VCaP (cell line): ENCODE measurements at regions not wholly inside any gene's neighbourhood (a gene's known extent, or its start where the extent isn't known, plus 50 kb on each side); places are given as distances from the start of the nearest gene placed in this dataset.

Experiments used
- H3K27ac ChIP-seq: fragments of 450-650 bp; 2 replicates; pipeline ENCODE4 v1.5.1; 2017
- CTCF ChIP-seq: fragments of 450-650 bp; conservative IDR thresholded peaks from 2 replicates; pipeline ENCODE4 v1.5.1; 2017; ENCODE audit warnings: mild to moderate bottlenecking, moderate library complexity

DNA sequence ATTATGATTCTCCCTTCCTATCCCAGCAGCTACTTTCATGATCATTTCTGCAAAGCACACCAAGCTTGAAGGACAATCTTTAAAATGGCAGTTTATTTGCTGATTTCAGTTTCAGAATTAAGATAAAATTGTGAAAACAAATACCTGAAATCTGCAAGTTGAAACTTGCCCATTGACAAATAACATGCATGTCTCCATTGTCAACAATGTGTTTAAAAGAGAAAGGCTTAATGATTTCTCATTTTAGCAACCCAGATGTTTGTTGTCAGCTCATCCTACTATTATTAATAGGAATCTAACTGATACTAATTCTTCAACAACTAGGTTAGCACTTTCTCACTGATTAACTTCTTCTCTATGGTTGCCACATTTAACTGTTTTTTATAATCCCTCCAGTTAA, 474.6 kb downstream of the PRKD1 start:
- TF ChIP-seq CTCF: no peak
- H3K27ac ChIP-seq: no peak overlapping the region

GRCh38 chr14:29454026-29454693, 473.5 kb downstream of the PRKD1 start:
- TF ChIP-seq CTCF: no peak

GRCh38 chr14:29458547-29458946, 469.1 kb downstream of the PRKD1 start:
- no peak overlapping the region for H3K27ac ChIP-seq
- no peak for TF ChIP-seq CTCF

More at GRCh38 chr14:29454026-29454693, 473.5 kb downstream of the PRKD1 start:
- H3K27ac ChIP-seq: no peak overlapping the region

GRCh38 chr14:29459531-29459930, 468.1 kb downstream of the PRKD1 start:
- TF ChIP-seq CTCF: no peak
- no peak overlapping the region for H3K27ac ChIP-seq

GRCh38 chr14:29459969-29460560, 467.6 kb downstream of the PRKD1 start:
- no peak for TF ChIP-seq CTCF
- no peak overlapping the region for H3K27ac ChIP-seq

DNA sequence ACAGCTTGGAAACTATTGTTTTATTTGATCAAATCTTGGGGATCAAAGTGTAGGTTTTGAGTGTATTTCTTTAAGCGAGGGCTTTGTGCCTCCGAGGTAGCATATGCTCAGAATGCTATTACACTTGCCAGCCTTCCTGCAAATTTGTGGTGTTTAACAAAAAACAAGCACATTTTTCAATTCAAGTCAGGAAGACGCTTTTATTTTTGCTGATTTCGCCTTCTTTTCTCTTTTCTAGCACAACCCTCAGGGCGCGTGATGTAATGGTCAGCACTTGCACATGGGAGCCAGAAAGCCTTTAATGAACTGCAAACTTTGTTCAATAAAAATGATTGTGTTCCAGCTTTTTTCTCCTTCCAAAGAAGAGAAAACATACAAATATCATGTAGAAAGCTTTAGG, 466.5 kb downstream of the PRKD1 start:
- no peak overlapping the region for H3K27ac ChIP-seq
- no peak for TF ChIP-seq CTCF

DNA sequence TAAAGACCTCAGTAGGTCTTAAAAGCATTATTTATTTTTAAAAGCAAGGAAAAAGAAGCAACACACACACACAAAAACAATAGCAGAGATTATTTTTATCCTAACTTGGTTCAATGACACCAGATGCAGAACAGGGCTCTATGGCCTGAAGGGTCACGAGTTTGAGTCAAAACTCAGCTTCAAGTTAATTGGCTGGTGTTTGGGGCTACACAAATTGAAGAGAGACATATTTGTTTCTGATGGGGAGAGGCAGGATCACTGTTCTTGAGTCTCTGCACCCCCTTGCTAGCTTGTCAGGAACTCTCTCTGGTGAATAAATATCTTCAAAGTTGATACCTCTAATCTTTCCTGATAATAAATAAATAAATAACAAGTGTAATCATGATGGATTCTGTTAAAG, 466.1 kb downstream of the PRKD1 start:
- no peak for TF ChIP-seq CTCF
- no peak overlapping the region for H3K27ac ChIP-seq
